H1 (cell line): ENCODE measurements at regions not wholly inside any gene's neighbourhood (a gene's known extent, or its start where the extent isn't known, plus 50 kb on each side); places are given as distances from the start of the nearest gene placed in this dataset.

Experiments
- ATF2 ChIP-seq: IDR thresholded peaks from 2 replicates; pipeline ENCODE4 v1.6.1; 2012; ENCODE audit warnings: low read length, inconsistent platforms
- CHD2 ChIP-seq: IDR thresholded peaks from 2 replicates; pipeline ENCODE4 v1.6.1; 2012; ENCODE audit warnings: low read length, improper control_type of control experiment
- TAF7 ChIP-seq: optimal IDR thresholded peaks from 2 replicates; pipeline ENCODE3; 2011; ENCODE audit warnings: low read depth, mild to moderate bottlenecking, inconsistent platforms, low read length, moderate library complexity, borderline replicate concordance

- TF ChIP-seq ATF2 (no peak), TAF7 (no peak), CHD2 (no peak)
- TF ChIP-seq, all 59 proteins: peak for 0
These were observed 83.8 kb upstream of the ST6GAL2 start (continued) for GRCh38 chr2:106969777-106970176.
